H1 (cell line): ENCODE measurements at regions not wholly inside any gene's neighbourhood (a gene's known extent, or its start where the extent isn't known, plus 50 kb on each side); places are given as distances from the start of the nearest gene placed in this dataset.

Source experiments
- CTCF ChIA-PET: fragments of 300-600 bp; sonication (Branson Sonifier 250); formaldehyde crosslinking; loops from one replicate; lab custom pipeline; 2021; ENCODE audit not compliant: partially characterized antibody; lab: Charles Lee
- POLR2A ChIA-PET: fragments of 300-600 bp; sonication (Branson Sonifier 250); formaldehyde crosslinking; loops from one replicate; lab custom pipeline; 2021; ENCODE audit warnings: inconsistent platforms; ENCODE audit not compliant: partially characterized antibody; lab: Charles Lee
- DNase-seq, 2 experiments: peaks; one replicate each; pipeline versions ENCODE4 v3.0.0 to v3.0.0-alpha.2; 2010 to 2022; ENCODE audit warnings: low spot score in 2 of 2, low read depth in 1 of 2, mixed read lengths in 1 of 2
- FAIRE-seq: peaks from 2 replicates; lab custom pipeline; 2011; peaks lifted over from hg19 to GRCh38; lab: Jason Lieb, UNC
- H2AFZ ChIP-seq: 2 replicates; pipeline ENCODE4 v1.8.1; 2012; ENCODE audit warnings: low read length, inconsistent platforms
- H2AK5ac ChIP-seq: 2 replicates; pipeline ENCODE4 v1.6.1; 2013; ENCODE audit warnings: low read depth, low read length
- H2BK120ac ChIP-seq: replicated peaks from 2 replicates; pipeline ENCODE3; 2013; ENCODE audit warnings: low read depth, low read length, inconsistent platforms
- H2BK12ac ChIP-seq: 2 replicates; pipeline ENCODE4 v1.6.1; 2013; ENCODE audit warnings: low read depth, low read length
- H2BK15ac ChIP-seq: 2 replicates; pipeline ENCODE4 v1.6.1; 2013; ENCODE audit warnings: low read length
- H2BK20ac ChIP-seq: 2 replicates; pipeline ENCODE4 v1.6.1; 2013; ENCODE audit warnings: low read length
- H2BK5ac ChIP-seq: 2 replicates; pipeline ENCODE4 v1.6.1; 2013; ENCODE audit warnings: low read depth, low read length
- H3K14ac ChIP-seq: 2 replicates; pipeline ENCODE4 v1.6.1; 2013; ENCODE audit warnings: inconsistent platforms; ENCODE audit not compliant: insufficient read length
- H3K18ac ChIP-seq: 2 replicates; pipeline ENCODE4 v1.6.1; 2013; ENCODE audit warnings: low read length; ENCODE audit errors: extremely low read depth
- H3K23ac ChIP-seq: 2 replicates; pipeline ENCODE4 v1.6.1; 2013; ENCODE audit warnings: inconsistent platforms; ENCODE audit not compliant: insufficient read length
- H3K23me2 ChIP-seq: 2 replicates; pipeline ENCODE4 v1.6.1; 2013; ENCODE audit warnings: low read depth, low read length
- H3K27ac ChIP-seq: 2 replicates; pipeline ENCODE4 v1.6.1; 2011; ENCODE audit warnings: low read depth, low read length, inconsistent platforms
- H3K27me3 ChIP-seq, 4 experiments: replicated peaks in 1 of 4; 1 replicate in 1 of 4; 2 replicates in 3 of 4; pipeline versions ENCODE4 v1.6.1 to v1.8.1; 2011 to 2013; ENCODE audit warnings: low read length in 3 of 4, mild to moderate bottlenecking in 3 of 4, inconsistent platforms in 2 of 4, mixed read lengths in 2 of 4, moderate library complexity in 1 of 4; ENCODE audit not compliant: control insufficient read depth in 3 of 4, insufficient read depth in 3 of 4; ENCODE audit errors: extremely low read depth in 1 of 4
- H3K36me3 ChIP-seq, 4 experiments: 2 replicates each; pipeline versions ENCODE4 v1.6.1 to v1.8.1; 2011 to 2013; ENCODE audit warnings: mild to moderate bottlenecking in 4 of 4, low read length in 3 of 4, moderate library complexity in 2 of 4, control low read depth in 1 of 4, inconsistent platforms in 1 of 4; ENCODE audit not compliant: insufficient read depth in 4 of 4, control insufficient read depth in 2 of 4
- H3K4ac ChIP-seq: replicated peaks from 2 replicates; pipeline ENCODE3; 2013; ENCODE audit warnings: low read length, low read depth, mixed read lengths, inconsistent platforms; ENCODE audit not compliant: insufficient read length
- H3K4me1 ChIP-seq, 4 experiments: replicated peaks in 1 of 4; 1 replicate in 1 of 4; 2 replicates in 3 of 4; pipeline versions ENCODE4 v1.6.1 to v1.8.1; 2011 to 2013; ENCODE audit warnings: low read length in 3 of 4, inconsistent platforms in 2 of 4, mixed read lengths in 1 of 4; ENCODE audit not compliant: insufficient read depth in 4 of 4, control insufficient read depth in 3 of 4
- H3K4me2 ChIP-seq, 2 experiments: 2 replicates each; pipeline versions ENCODE4 v1.6.1 to v1.8.1; 2011 to 2013; ENCODE audit warnings: low read depth in 2 of 2, low read length in 2 of 2, control low read depth in 1 of 2, inconsistent platforms in 1 of 2, mild to moderate bottlenecking in 1 of 2; ENCODE audit not compliant: insufficient read depth in 1 of 2
- H3K4me3 ChIP-seq, 4 experiments: fragments of 200-600, 300-600 bp in 1 of 4; sonication (generic), shearing (Covaris generic), sonication (Bioruptor Twin) in 1 of 4; 2 replicates each; pipeline versions ENCODE4 v1.5.1 to v1.8.1; 2011 to 2016; ENCODE audit warnings: low read length in 4 of 4, low read depth in 3 of 4, control low read depth in 2 of 4, inconsistent platforms in 2 of 4, mild to moderate bottlenecking in 2 of 4, mixed read lengths in 1 of 4, moderate library complexity in 1 of 4; ENCODE audit not compliant: insufficient read depth in 2 of 4; ENCODE audit errors: extremely low read depth in 1 of 4
- H3K56ac ChIP-seq: replicated peaks from 2 replicates; pipeline ENCODE3; 2013; ENCODE audit warnings: low read depth, mild to moderate bottlenecking, mixed read lengths, low read length, inconsistent platforms; ENCODE audit not compliant: insufficient read length
- H3K79me1 ChIP-seq: 2 replicates; pipeline ENCODE4 v1.6.1; 2013; ENCODE audit warnings: low read depth, low read length, control low read depth
- H3K79me2 ChIP-seq, 2 experiments: 2 replicates each; pipeline versions ENCODE4 v1.6.1 to v1.8.1; 2012 to 2013; ENCODE audit warnings: low read length in 2 of 2, mild to moderate bottlenecking in 2 of 2, inconsistent platforms in 1 of 2; ENCODE audit not compliant: insufficient read depth in 2 of 2, control insufficient read depth in 1 of 2
- H3K9ac ChIP-seq, 4 experiments: replicated peaks in 1 of 4; 1 replicate in 1 of 4; 2 replicates in 3 of 4; pipeline versions ENCODE4 v1.6.1 to v1.8.1; 2011 to 2013; ENCODE audit warnings: low read depth in 3 of 4, low read length in 3 of 4, control low read depth in 2 of 4, mild to moderate bottlenecking in 2 of 4, moderate library complexity in 2 of 4, inconsistent platforms in 1 of 4; ENCODE audit errors: extremely low read depth in 1 of 4
- H3K9me3 ChIP-seq, 2 experiments: 2 replicates each; pipeline versions ENCODE4 v1.6.1 to v1.8.1; 2012 to 2013; ENCODE audit warnings: mild to moderate bottlenecking in 2 of 2, moderate library complexity in 2 of 2, control low read depth in 1 of 2, inconsistent platforms in 1 of 2, low read depth in 1 of 2, low read length in 1 of 2, mixed read lengths in 1 of 2; ENCODE audit not compliant: insufficient read depth in 2 of 2
- H4K20me1 ChIP-seq, 2 experiments: replicated peaks in 1 of 2; 2 replicates each; pipeline versions ENCODE3 to v1.8.1; 2011 to 2013; ENCODE audit warnings: inconsistent platforms in 2 of 2, low read length in 2 of 2, mild to moderate bottlenecking in 1 of 2; ENCODE audit not compliant: insufficient read depth in 2 of 2, control insufficient read depth in 1 of 2
- H4K5ac ChIP-seq: 2 replicates; pipeline ENCODE4 v1.6.1; 2013; ENCODE audit warnings: low read length, low read depth, mixed read lengths, inconsistent platforms; ENCODE audit not compliant: insufficient read length
- H4K8ac ChIP-seq: 2 replicates; pipeline ENCODE4 v1.8.0; 2013; ENCODE audit warnings: mild to moderate bottlenecking, moderate library complexity, low read length, inconsistent platforms; ENCODE audit not compliant: insufficient read depth; ENCODE audit errors: extremely low read depth
- H4K91ac ChIP-seq: replicated peaks from 2 replicates; pipeline ENCODE3; 2013; ENCODE audit warnings: low read length, mixed read lengths, inconsistent platforms; ENCODE audit not compliant: insufficient read length
- ASH2L ChIP-seq: fragments of 200-600, 300-600 bp; sonication (generic); IDR thresholded peaks from one replicate; pipeline ENCODE4 v1.7.1; 2017; ENCODE audit warnings: low read length
- CHD2 ChIP-seq: IDR thresholded peaks from 2 replicates; pipeline ENCODE4 v1.6.1; 2012; ENCODE audit warnings: low read length, improper control_type of control experiment
- CTCF ChIP-seq, 3 experiments: IDR thresholded peaks; 1 replicate in 2 of 3; 2 replicates in 1 of 3; pipeline versions ENCODE4 v1.5.1 to v1.6.1; 2011; ENCODE audit warnings: low read length in 3 of 3, mild to moderate bottlenecking in 3 of 3, inconsistent platforms in 2 of 3, low read depth in 1 of 3, moderate library complexity in 1 of 3; ENCODE audit not compliant: insufficient read depth in 1 of 3; ENCODE audit errors: control extremely low read depth in 1 of 3
- EGR1 ChIP-seq: IDR thresholded peaks from 2 replicates; pipeline ENCODE4 v1.6.1; 2011; ENCODE audit warnings: low read depth, low read length, borderline replicate concordance
- KDM1A ChIP-seq: fragments of 200-600, 300-600 bp; sonication (generic); IDR thresholded peaks from 2 replicates; pipeline ENCODE4 v1.7.1; 2016; ENCODE audit warnings: mild to moderate bottlenecking, low read length, borderline replicate concordance
- PHF8 ChIP-seq: fragments of 200-600 bp; sonication (generic); conservative IDR thresholded peaks from 2 replicates; pipeline ENCODE4 v1.7.1; 2012; ENCODE audit warnings: low read depth, mild to moderate bottlenecking, inconsistent platforms, low read length, moderate library complexity
- RAD21 ChIP-seq, 2 experiments: IDR thresholded peaks in 1 of 2; conservative IDR thresholded peaks in 1 of 2; 2 replicates each; pipeline ENCODE4 v1.6.1; 2011; ENCODE audit warnings: low read depth in 2 of 2, low read length in 2 of 2, improper control_type of control experiment in 1 of 2, inconsistent platforms in 1 of 2, mild to moderate bottlenecking in 1 of 2, moderate library complexity in 1 of 2
- SIX5 ChIP-seq: IDR thresholded peaks from 2 replicates; pipeline ENCODE4 v1.6.1; 2011; ENCODE audit warnings: mild to moderate bottlenecking, low read depth, low read length
- TBP ChIP-seq: IDR thresholded peaks from 2 replicates; pipeline ENCODE4 v1.6.1; 2011; ENCODE audit warnings: low read depth, low read length, improper control_type of control experiment
- USF2 ChIP-seq: IDR thresholded peaks from 2 replicates; pipeline ENCODE4 v1.6.1; 2011; ENCODE audit warnings: low read length, improper control_type of control experiment
- WGBS, 2 experiments: shearing (Covaris generic) in 1 of 2; methylation state at CpG; one replicate each; pipeline versions ENCODE4 v1.1.6 to v1.1.7; 2013 to 2015; ENCODE audit warnings: low lambda C conversion rate in 2 of 2, mixed read lengths in 2 of 2, inconsistent platforms in 1 of 2, low coverage in 1 of 2, missing lambda C conversion rate in 1 of 2; ENCODE audit not compliant: insufficient replicate concordance in 2 of 2, insufficient coverage in 1 of 2, insufficient read length in 1 of 2; ENCODE audit errors: extremely low coverage in 1 of 2, missing lambda C conversion rate in 1 of 2; 5-methylcytosine and 5-hydroxymethylcytosine counted together

- H3K79me2 ChIP-seq = no peaks in the 10 kb centered on the region
- no peak overlapping the region for H2BK120ac ChIP-seq
- CTCF ChIA-PET = interaction anchor here (0.8 to 1.3 kb wide), 4 partner anchors 17 to 297 kb away, joined by 3 read pairs; no protein-coding TSS in a partner anchor
- no peak for DNase-seq
- no peak overlapping the region for H4K91ac ChIP-seq
- no peak overlapping the region for H2BK5ac ChIP-seq
- H4K5ac ChIP-seq = no peak overlapping the region
- H2BK12ac ChIP-seq = no peak overlapping the region
- H2BK15ac ChIP-seq = no peak overlapping the region
- no peak overlapping the region for H2AK5ac ChIP-seq
- H2BK20ac ChIP-seq = no peak overlapping the region
- H3K9ac ChIP-seq = no peak overlapping the region
- no peaks in the 10 kb centered on the region for H4K20me1 ChIP-seq
- H3K56ac ChIP-seq = no peak overlapping the region
- POLR2A ChIA-PET = interaction anchor here (0.6 kb wide), 1 partner anchor 705 kb away, joined by 3 read pairs; no protein-coding TSS in a partner anchor
- H3K9me3 ChIP-seq = peaks cover 0 to 4% of the 10 kb centered on the region in 2 experiments; a peak in 1 of 4 replicates
- no peaks in the 10 kb centered on the region for H3K36me3 ChIP-seq
- no peak overlapping the region for H3K27ac ChIP-seq
- no peak overlapping the region for H3K18ac ChIP-seq
- H4K8ac ChIP-seq = no peak overlapping the region
- no peaks in the 10 kb centered on the region for H3K27me3 ChIP-seq
- H2AFZ ChIP-seq = 0 out of 2 replicates have a peak overlapping the region, but pooled peaks have one; percentile 29
- 96% methylated on average over 3 of the region's 3 CpGs; no CpG with 5 or more reads in 1 of the 2 experiments for WGBS, 2 experiments
- FAIRE-seq = no peak
- no peak overlapping the region for H3K23ac ChIP-seq
- H3K14ac ChIP-seq = no peak overlapping the region
- H3K4me1 ChIP-seq = no peaks in the 10 kb centered on the region
- H3K4me2 ChIP-seq = no peak overlapping the region
- no peaks in the 10 kb centered on the region for H3K23me2 ChIP-seq
- no peak overlapping the region for H3K4ac ChIP-seq
- H3K4me3 ChIP-seq = no peak overlapping the region
- no peaks in the 10 kb centered on the region for H3K79me1 ChIP-seq
- TF ChIP-seq CTCF (IDR thresholded peaks at IDR 0.05; ENCODE audit: control extremely low read depth in 1 of 3, insufficient read depth in 1 of 3, low read depth in 1 of 3, low read length in 3 of 3) (no peak), USF2 (no peak), RAD21 (IDR thresholded peaks at IDR 0.05 in 1 of 2, conservative IDR thresholded peaks at IDR 0.05 in 1 of 2; ENCODE audit: low read depth in 2 of 2, low read length in 2 of 2) (no peak), ASH2L (no peak), EGR1 (no peak), TBP (no peak), SIX5 (no peak), KDM1A (no peak), PHF8 (no peak), CHD2 (no peak)
These were observed 470.3 kb downstream of the PTPRC start for GRCh38 chr1:199109160-199109559.
